ENCODE measurements at regions not wholly inside any gene's neighbourhood (a gene's known extent, or its start where the extent isn't known, plus 50 kb on each side); places are given as distances from the start of the nearest gene placed in this dataset.
"Not testable (repeated sequence)": the region's sequence is repeated elsewhere in the genome, so short reads cannot be mapped to it uniquely, and the experiment has no call there.

DNA sequence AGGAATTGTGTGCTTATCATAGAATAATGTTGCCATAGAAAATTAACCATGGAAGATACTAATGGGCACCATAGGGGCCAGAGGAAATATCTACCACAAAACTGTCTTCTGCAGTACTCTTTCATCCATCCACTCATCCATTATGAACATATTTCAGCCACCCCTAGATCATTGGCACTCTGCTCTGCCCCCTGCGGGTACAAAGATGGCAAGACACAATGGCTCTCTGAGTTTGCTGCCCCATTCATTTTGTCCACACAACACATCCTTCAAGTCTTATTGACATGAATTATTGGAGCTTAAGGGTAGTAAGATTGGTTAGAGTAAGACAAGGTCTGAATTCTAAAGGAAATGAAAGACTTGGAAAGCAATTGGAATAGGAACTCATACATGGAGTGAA is 1224.7 kb upstream of the CELF4 start:
- H3K4me3 ChIP-seq (ENCODE audit: low read length in 2 of 2), result no peak overlapping the region
- no peak overlapping the region for H3K9ac ChIP-seq (ENCODE audit: low read depth, low read length, poor library complexity)
- no peak for DNase-seq (ENCODE audit: low spot score)
- H2AK5ac ChIP-seq (ENCODE audit: low read depth, low read length), result no peak overlapping the region
- H2BK12ac ChIP-seq (ENCODE audit: low read length), result no peak overlapping the region
- no peak overlapping the region for H4K8ac ChIP-seq (ENCODE audit: low read depth, low read length)
- no peaks in the 10 kb centered on the region for H3K4me1 ChIP-seq (ENCODE audit: control insufficient read depth in 2 of 2, insufficient read depth in 1 of 2, low read depth in 1 of 2, low read length in 2 of 2)
- H3K18ac ChIP-seq (ENCODE audit: low read length), result no peak overlapping the region
- no peak overlapping the region for H2BK15ac ChIP-seq (ENCODE audit: low read length)
- H3K9me3 ChIP-seq (replicated peaks in 1 of 2; ENCODE audit: control insufficient read depth in 2 of 2, insufficient read depth in 1 of 2, low read depth in 1 of 2, low read length in 2 of 2), result no peaks in the 10 kb centered on the region
- no peaks in the 10 kb centered on the region for H3K36me3 ChIP-seq (replicated peaks in 1 of 2; ENCODE audit: control insufficient read depth in 2 of 2, insufficient read depth in 2 of 2, low read length in 2 of 2)
- H3K79me1 ChIP-seq (ENCODE audit: low read depth, low read length), result no peaks in the 10 kb centered on the region
- WGBS, 2 donors (ENCODE audit: extremely low coverage in 2 of 2, insufficient read length in 2 of 2, insufficient replicate concordance in 1 of 2), result no CpG with 5 or more reads among the region's 1 CpG
- no peaks in the 10 kb centered on the region for H3K27me3 ChIP-seq (ENCODE audit: control insufficient read depth in 3 of 3, insufficient read depth in 3 of 3, low read depth in 1 of 3, low read length in 3 of 3)
- H3K4me2 ChIP-seq (ENCODE audit: insufficient read depth, low read length, poor library complexity, severe bottlenecking), result no peak overlapping the region
- H2BK5ac ChIP-seq (ENCODE audit: low read length), result no peak overlapping the region
- no peak overlapping the region for H2AFZ ChIP-seq (ENCODE audit: low read length)
- H2BK120ac ChIP-seq (ENCODE audit: low read depth, low read length), result no peak overlapping the region
- no peak overlapping the region for H3K4ac ChIP-seq (ENCODE audit: low read length)
- H4K91ac ChIP-seq (ENCODE audit: low read depth, low read length, poor library complexity), result no peak overlapping the region
- H3K27ac ChIP-seq (replicated peaks; ENCODE audit: low read length), result no peak overlapping the region
- H3K23ac ChIP-seq (ENCODE audit: low read depth, low read length, poor library complexity), result no peak overlapping the region
- no peak overlapping the region for H3K14ac ChIP-seq (ENCODE audit: low read length)

DNA sequence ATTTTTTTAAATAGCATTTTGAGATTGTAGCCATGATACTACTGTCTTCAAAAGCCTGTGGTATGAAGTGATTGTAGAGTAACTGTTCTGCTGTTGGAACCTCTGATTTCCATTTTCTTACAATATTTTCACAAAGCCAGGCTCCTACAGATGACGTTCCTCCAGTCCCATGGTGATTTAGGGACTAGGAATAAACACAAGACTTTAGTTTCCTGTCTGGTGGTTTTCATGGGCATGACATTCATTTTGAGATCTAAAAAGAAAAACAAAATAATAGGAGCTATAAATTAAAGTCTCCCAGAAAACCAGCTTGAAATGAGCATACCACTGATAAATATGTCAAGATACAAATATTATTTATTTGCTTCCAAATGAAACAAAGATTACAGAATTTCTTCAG is 1223.5 kb upstream of the CELF4 start:
- H3K4me3 ChIP-seq (ENCODE audit: low read length in 2 of 2), result no peak overlapping the region
- no CpG with 5 or more reads among the region's 1 CpG for WGBS, 2 donors (ENCODE audit: extremely low coverage in 2 of 2, insufficient read length in 2 of 2, insufficient replicate concordance in 1 of 2)

DNA sequence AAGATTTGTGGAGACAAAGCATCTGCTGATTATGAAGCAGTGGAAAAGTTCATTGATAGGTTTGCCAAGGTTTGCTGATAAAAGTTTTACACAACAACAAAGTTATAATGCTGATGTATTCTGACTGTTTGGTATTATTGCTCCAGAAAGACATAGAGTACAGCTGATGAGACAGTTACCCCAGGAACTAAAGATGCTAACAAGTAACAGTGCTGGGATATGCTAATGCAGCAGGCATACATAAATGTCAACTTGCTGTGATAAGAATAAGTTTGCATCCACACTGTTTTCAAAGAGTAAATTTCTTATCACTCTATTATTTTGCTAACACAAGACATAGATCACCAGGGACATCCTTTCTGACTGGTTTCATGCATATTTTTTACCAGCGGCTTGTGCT is 1221.3 kb upstream of the CELF4 start:
- Histone ChIP-seq H2AK5ac (ENCODE audit: low read depth, low read length) (no peak overlapping the region), H3K9me3 (replicated peaks in 1 of 2; ENCODE audit: control insufficient read depth in 2 of 2, insufficient read depth in 1 of 2, low read depth in 1 of 2, low read length in 2 of 2) (no peaks in the 10 kb centered on the region), H3K4ac (ENCODE audit: low read length) (no peak overlapping the region), H3K79me1 (ENCODE audit: low read depth, low read length) (no peaks in the 10 kb centered on the region), H4K91ac (ENCODE audit: low read depth, low read length, poor library complexity) (no peak overlapping the region), H2BK15ac (ENCODE audit: low read length) (no peak overlapping the region), H2BK120ac (ENCODE audit: low read depth, low read length) (no peak overlapping the region), H3K18ac (ENCODE audit: low read length) (no peak overlapping the region), H3K27me3 (ENCODE audit: control insufficient read depth in 3 of 3, insufficient read depth in 3 of 3, low read depth in 1 of 3, low read length in 3 of 3) (no peaks in the 10 kb centered on the region), H3K4me1 (ENCODE audit: control insufficient read depth in 2 of 2, insufficient read depth in 1 of 2, low read depth in 1 of 2, low read length in 2 of 2) (no peaks in the 10 kb centered on the region), H2BK5ac (ENCODE audit: low read length) (no peak overlapping the region), H3K4me3 (ENCODE audit: low read length in 2 of 2) (no peak overlapping the region), H2BK12ac (ENCODE audit: low read length) (no peak overlapping the region), H3K36me3 (replicated peaks in 1 of 2; ENCODE audit: control insufficient read depth in 2 of 2, insufficient read depth in 2 of 2, low read length in 2 of 2) (no peaks in the 10 kb centered on the region), H3K23ac (ENCODE audit: low read depth, low read length, poor library complexity) (no peak overlapping the region), H3K4me2 (ENCODE audit: insufficient read depth, low read length, poor library complexity, severe bottlenecking) (no peak overlapping the region), H3K9ac (ENCODE audit: low read depth, low read length, poor library complexity) (no peak overlapping the region), H3K27ac (replicated peaks; ENCODE audit: low read length) (no peak overlapping the region), H4K8ac (ENCODE audit: low read depth, low read length) (no peak overlapping the region), H3K14ac (ENCODE audit: low read length) (no peak overlapping the region), H2AFZ (ENCODE audit: low read length) (no peak overlapping the region)
- no CpG with 5 or more reads among the region's 1 CpG for WGBS, 2 donors (ENCODE audit: extremely low coverage in 2 of 2, insufficient read length in 2 of 2, insufficient replicate concordance in 1 of 2)
- DNase-seq (ENCODE audit: low spot score), result no peak

More for the DNA sequence above, 1223.5 kb upstream of the CELF4 start:
- no peak overlapping the region for H3K27ac ChIP-seq (replicated peaks; ENCODE audit: low read length)
- H3K4me2 ChIP-seq (ENCODE audit: insufficient read depth, low read length, poor library complexity, severe bottlenecking), result no peak overlapping the region
- H3K14ac ChIP-seq (ENCODE audit: low read length), result no peak overlapping the region
- no peak overlapping the region for H4K8ac ChIP-seq (ENCODE audit: low read depth, low read length)
- H2BK12ac ChIP-seq (ENCODE audit: low read length), result no peak overlapping the region
- no peaks in the 10 kb centered on the region for H3K4me1 ChIP-seq (ENCODE audit: control insufficient read depth in 2 of 2, insufficient read depth in 1 of 2, low read depth in 1 of 2, low read length in 2 of 2)
- no peaks in the 10 kb centered on the region for H3K27me3 ChIP-seq (ENCODE audit: control insufficient read depth in 3 of 3, insufficient read depth in 3 of 3, low read depth in 1 of 3, low read length in 3 of 3)
- H3K36me3 ChIP-seq (replicated peaks in 1 of 2; ENCODE audit: control insufficient read depth in 2 of 2, insufficient read depth in 2 of 2, low read length in 2 of 2), result no peaks in the 10 kb centered on the region
- H2AK5ac ChIP-seq (ENCODE audit: low read depth, low read length), result no peak overlapping the region
- H4K91ac ChIP-seq (ENCODE audit: low read depth, low read length, poor library complexity), result no peak overlapping the region
- H3K23ac ChIP-seq (ENCODE audit: low read depth, low read length, poor library complexity), result no peak overlapping the region
- no peaks in the 10 kb centered on the region for H3K79me1 ChIP-seq (ENCODE audit: low read depth, low read length)
- no peak overlapping the region for H3K4ac ChIP-seq (ENCODE audit: low read length)
- H2BK120ac ChIP-seq (ENCODE audit: low read depth, low read length), result no peak overlapping the region
- H2AFZ ChIP-seq (ENCODE audit: low read length), result no peak overlapping the region
- H2BK15ac ChIP-seq (ENCODE audit: low read length), result no peak overlapping the region
- no peak overlapping the region for H3K9ac ChIP-seq (ENCODE audit: low read depth, low read length, poor library complexity)
- no peak overlapping the region for H3K18ac ChIP-seq (ENCODE audit: low read length)
- no peaks in the 10 kb centered on the region for H3K9me3 ChIP-seq (replicated peaks in 1 of 2; ENCODE audit: control insufficient read depth in 2 of 2, insufficient read depth in 1 of 2, low read depth in 1 of 2, low read length in 2 of 2)
- no peak for DNase-seq (ENCODE audit: low spot score)
- no peak overlapping the region for H2BK5ac ChIP-seq (ENCODE audit: low read length)

DNA sequence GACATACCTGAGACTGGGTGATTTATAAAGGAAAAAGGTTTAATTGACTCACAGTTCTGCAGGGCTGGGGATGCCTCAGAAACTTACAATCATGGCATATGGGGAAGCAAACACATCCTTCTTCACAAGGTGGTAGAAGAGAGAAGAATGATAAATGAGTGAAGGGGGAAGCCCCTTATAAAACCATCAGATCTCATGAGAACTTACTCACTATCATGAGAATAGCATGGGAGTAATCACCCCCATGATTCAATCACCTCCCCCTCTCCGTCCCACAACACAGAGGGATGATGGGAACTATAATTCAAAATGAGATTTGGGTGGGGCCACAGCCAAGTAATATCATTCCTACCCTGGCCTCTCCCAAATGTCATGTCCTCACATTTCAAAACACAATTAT is 1206.0 kb upstream of the CELF4 start:
- H3K23ac ChIP-seq (ENCODE audit: low read depth, low read length, poor library complexity); H3K9me3 ChIP-seq (replicated peaks in 1 of 2; ENCODE audit: control insufficient read depth in 2 of 2, insufficient read depth in 1 of 2, low read depth in 1 of 2, low read length in 2 of 2); H2BK5ac ChIP-seq (ENCODE audit: low read length); H3K79me1 ChIP-seq (ENCODE audit: low read depth, low read length); H3K36me3 ChIP-seq (replicated peaks in 1 of 2; ENCODE audit: control insufficient read depth in 2 of 2, insufficient read depth in 2 of 2, low read length in 2 of 2); H3K18ac ChIP-seq (ENCODE audit: low read length); H2BK15ac ChIP-seq (ENCODE audit: low read length); H2AK5ac ChIP-seq (ENCODE audit: low read depth, low read length); H4K8ac ChIP-seq (ENCODE audit: low read depth, low read length); H3K14ac ChIP-seq (ENCODE audit: low read length); H2AFZ ChIP-seq (ENCODE audit: low read length); H3K9ac ChIP-seq (ENCODE audit: low read depth, low read length, poor library complexity); H3K27me3 ChIP-seq (ENCODE audit: control insufficient read depth in 3 of 3, insufficient read depth in 3 of 3, low read depth in 1 of 3, low read length in 3 of 3); H3K4me3 ChIP-seq (ENCODE audit: low read length in 2 of 2); H3K27ac ChIP-seq (replicated peaks; ENCODE audit: low read length); H3K4me2 ChIP-seq (ENCODE audit: insufficient read depth, low read length, poor library complexity, severe bottlenecking); H2BK120ac ChIP-seq (ENCODE audit: low read depth, low read length); H3K4me1 ChIP-seq (ENCODE audit: control insufficient read depth in 2 of 2, insufficient read depth in 1 of 2, low read depth in 1 of 2, low read length in 2 of 2); H3K4ac ChIP-seq (ENCODE audit: low read length); DNase-seq (ENCODE audit: low spot score); H4K91ac ChIP-seq (ENCODE audit: low read depth, low read length, poor library complexity); H2BK12ac ChIP-seq (ENCODE audit: low read length): not testable (repeated sequence)
- WGBS, 2 donors (ENCODE audit: extremely low coverage in 2 of 2, insufficient read length in 2 of 2, insufficient replicate concordance in 1 of 2), result no CpG with 5 or more reads among the region's 1 CpG

All from neuronal stem cell (in vitro differentiated cells).